Suppressor macrophage treated with lipopolysaccharide for 1 hour (primary cell): ENCODE measurements at regions not wholly inside any gene's neighbourhood (a gene's known extent, or its start where the extent isn't known, plus 50 kb on each side); places are given as distances from the start of the nearest gene placed in this dataset.

Experiments used
- DNase-seq, 3 donors: peaks; one replicate each; pipeline ENCODE4 v3.0.0-alpha.2; 2020 to 2022

DNA sequence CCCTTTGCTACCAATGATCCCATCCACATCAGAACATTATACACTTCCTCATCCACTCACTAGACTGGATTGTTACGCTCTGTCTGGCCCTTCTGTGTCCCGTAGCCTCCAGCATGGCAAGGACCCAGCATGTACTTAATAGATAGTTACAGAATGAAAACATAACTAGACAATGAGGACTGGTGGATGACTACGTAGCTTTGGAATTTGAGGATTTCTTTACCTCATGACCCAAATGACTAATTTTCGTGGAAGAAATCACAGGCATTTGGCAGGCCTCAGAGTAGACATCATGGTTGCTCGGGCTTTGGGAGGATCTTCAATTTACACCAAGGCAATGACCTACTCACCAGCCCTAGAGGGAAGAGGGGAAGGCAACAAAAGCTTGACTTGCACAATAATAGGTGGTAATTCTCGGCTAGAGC lies 299.8 kb downstream of the TLE1 start:
- no peak for DNase-seq

GRCh38 chr9:81388831-81389230 lies 300.5 kb downstream of the TLE1 start:
- no peak for DNase-seq

GRCh38 chr9:81387360-81388106 lies 301.8 kb downstream of the TLE1 start:
- no peak for DNase-seq

DNA sequence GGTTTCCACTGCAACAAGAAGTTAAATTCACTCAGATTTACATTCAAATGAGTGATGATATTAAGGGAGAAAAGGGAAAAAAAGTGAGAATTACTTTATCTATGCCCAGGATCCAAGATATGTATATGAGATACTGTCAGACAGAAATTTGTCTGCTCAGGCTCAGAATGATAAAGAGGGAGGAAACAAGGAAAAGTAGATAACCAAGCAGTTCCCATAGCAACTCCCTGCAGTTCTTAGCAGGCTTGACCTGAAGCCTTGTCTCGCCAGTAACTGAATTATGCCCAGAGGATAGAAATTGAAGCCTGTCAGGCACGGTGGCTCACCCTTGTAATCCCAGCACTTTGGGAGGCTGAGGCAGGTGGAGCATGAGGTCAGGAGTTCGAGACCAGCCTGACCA lies 304.4 kb downstream of the TLE1 start:
- DNase-seq, result no peak

DNA sequence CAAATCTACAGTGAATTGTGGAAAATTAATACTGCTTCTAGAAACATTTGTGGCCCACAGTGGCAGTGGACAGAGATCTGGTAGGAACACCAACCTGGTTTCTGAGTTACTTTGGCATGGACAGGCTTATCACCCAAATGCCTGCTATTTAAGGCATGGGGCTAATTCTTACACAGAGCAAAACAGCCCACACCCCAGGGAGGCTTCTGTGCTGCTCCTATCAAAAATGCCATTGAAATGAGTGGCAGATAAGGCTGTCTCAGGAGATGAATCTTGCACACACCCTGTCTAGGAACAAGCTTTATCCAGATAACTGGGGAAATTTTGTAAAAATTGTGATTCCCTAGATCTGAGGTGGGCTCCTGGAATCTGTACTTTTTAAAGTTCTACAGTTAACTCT lies 307.1 kb downstream of the TLE1 start:
- DNase-seq, result no peak

GRCh38 chr9:81381694-81382093 lies 307.7 kb downstream of the TLE1 start:
- no peak for DNase-seq

DNA sequence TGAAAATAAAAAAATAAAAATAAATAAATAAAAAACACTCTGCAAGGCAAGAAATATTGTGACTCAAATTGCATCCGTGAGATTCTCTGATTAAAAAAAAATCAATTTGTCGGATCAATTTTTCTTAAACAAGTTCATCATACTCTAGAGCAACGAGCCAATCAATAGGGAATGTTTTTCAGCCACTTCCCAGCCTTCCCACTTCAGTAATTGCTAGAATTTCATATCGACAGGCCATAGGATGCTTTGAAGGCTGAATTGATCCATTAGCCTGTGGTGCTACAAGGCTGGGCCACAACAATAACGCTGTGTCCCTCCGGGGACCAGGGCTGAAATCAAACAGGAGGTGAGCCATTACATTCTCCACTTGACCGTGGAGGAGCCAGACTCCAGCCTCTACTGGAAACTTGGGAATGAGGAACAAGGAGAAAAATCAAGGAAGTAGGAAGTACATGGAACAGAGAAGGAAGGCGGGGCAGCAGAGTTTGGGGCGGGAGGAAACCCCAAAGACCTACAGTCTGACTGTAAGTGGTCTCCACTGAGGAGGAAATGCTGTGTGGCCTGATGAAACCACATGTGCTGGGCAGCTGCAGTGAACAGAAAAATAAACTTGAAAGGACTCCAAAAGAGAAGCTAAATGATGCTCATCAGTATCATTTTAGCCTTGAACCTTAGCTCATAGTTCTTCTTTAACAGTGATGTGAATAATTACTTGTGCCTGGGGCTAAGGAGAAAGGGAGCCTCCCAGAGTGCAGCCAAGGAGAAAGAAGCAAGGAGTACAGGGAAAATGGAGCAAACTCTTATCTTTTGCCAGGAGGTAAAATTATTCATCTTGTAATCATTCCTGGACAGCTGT lies 308.6 kb downstream of the TLE1 start:
- DNase-seq, result no peak

DNA sequence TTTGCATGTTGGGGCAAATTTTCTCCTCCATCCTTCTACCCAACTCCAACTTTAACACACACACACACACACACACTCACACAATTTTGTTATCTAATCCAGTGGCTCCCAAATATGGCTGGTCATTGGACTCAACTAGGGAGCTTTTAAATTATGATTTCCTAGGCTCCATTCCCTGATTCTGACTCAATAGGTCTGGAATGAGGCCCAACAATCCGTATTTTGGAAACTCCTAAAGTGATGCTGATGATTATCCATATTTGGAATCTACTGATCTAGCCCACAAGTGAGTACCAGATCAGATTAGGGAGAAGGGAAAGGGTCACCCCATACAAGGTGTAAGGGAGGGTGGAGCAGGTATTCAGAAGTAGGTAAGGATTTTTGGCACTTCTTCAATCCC lies 309.7 kb downstream of the TLE1 start:
- no peak for DNase-seq

GRCh38 chr9:81377921-81378320 lies 311.4 kb downstream of the TLE1 start:
- DNase-seq, result no peak

DNA sequence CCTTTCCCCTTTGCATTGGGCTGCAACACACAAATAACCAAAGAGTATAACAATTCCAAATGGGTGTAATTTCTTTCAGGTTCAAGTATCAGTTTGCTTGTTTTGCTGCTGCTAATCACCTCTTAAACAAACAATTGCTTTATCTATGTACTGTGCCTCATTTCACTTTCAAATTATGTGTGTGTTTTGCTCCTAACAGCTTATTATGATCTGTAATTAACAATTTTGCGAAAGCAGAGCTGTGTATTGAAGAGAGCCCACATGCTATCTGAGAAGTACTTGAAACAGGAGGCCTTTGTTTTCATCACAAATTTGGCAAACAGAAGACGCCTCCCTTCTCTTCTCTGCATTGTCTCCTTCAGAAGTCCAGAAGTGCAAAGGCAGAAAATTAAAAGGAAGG lies 312.0 kb downstream of the TLE1 start:
- DNase-seq, result no peak

GRCh38 chr9:81375187-81376100 lies 313.9 kb downstream of the TLE1 start:
- DNase-seq, result peak; percentile 54 to 71 (median 62)

- peak; percentile 34 to 55 (median 43) for DNase-seq
These were observed 314.7 kb downstream of the TLE1 start for GRCh38 chr9:81374459-81375186.

- no peak for DNase-seq
These were observed 316.1 kb downstream of the TLE1 start for GRCh38 chr9:81373294-81373693.

DNA sequence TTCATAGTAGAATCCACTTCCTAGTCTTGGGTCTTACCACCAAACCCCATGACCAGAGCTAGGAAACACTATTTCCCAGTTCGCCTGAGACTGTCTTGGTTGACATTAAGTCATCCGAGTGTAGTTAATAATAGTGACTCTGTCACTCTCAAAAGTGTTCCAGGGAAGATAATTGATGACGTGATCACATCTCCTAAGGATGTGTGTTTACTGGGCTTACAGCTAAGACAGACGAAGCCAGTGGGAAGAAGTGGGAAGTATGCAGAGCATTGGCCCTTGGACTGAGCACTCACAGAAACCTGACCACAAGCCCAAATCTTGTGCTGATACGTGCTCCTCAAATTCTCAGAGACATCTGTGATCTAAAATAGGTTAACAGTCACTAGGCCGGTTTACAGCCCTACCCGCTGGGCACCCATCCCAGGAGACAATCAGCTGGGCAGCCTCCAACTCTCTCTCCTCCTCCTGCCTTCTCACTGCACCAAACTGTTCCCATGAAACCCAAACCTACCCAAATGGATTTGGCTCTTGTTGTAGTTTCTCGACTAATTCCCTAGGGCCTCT lies 316.6 kb downstream of the TLE1 start:
- DNase-seq, result no peak

GRCh38 chr9:81371824-81372223 lies 317.5 kb downstream of the TLE1 start:
- DNase-seq, result no peak

DNA sequence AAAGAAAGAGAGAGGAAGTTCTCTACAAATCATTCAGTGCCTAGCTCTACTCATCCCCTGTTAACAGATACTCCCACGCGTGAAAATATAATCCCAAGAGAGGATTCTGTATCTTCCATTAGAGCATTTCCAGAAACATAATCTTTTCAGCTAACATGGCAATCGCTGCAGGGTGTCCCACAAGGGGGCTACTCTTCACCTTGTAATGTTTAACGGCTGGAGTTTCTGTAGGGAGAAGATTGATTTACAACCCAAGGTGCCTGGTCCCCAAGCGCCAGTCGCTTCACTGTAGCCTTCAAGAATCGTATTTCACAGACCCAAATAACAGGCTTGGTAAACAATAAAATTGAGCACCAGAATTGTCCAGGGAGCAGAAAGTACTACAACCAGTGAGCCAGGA lies 318.7 kb downstream of the TLE1 start:
- peak in 1 of 3 donors; percentile 1 for DNase-seq

- DNase-seq, result no peak
These were observed 319.3 kb downstream of the TLE1 start for GRCh38 chr9:81370096-81370495.

- DNase-seq, result no peak
These were observed 320.2 kb downstream of the TLE1 start for GRCh38 chr9:81369121-81369520.

GRCh38 chr9:81363916-81364480 lies 325.3 kb downstream of the TLE1 start:
- DNase-seq, result no peak

DNA sequence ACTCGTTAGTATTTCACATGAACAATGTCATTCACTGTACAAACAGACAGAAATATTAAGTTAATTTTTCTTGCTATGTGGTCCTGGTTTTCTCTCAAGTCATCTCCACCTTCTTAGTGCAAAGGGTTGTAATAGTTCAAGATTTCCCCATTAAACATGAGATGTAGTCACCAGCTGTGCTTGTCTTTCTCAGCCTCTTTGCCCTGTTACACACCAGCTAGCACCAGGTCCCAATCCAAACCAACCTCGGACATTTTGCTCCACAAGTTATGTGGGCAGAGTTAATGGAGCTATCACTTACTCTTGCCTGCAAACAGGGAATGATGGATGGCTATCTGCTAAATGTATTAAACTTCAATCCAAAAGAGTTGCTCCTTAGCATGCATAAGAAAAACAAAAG lies 328.1 kb downstream of the TLE1 start:
- no peak for DNase-seq

- no peak for DNase-seq
These were observed 338.2 kb downstream of the TLE1 start for GRCh38 chr9:81351166-81351565.

DNA sequence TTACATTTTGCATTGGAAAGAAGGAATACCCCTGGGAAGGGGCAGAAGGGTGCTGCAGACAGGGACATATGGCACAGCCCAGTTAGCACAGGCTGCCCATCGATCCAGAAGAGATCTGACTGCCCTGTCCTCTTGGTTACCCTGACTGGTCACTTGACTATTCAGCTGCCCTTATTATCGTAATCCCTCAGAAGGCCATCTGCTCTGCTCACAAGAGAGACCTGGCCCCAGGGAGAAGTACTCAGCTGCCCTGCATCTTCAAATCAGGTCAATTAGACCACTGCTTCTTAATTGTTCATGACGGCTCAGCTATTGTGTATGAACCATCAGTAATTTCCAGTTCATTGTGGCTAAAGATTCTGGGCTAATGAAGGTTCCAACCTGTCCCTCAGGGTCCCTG lies 345.0 kb downstream of the TLE1 start:
- DNase-seq, result no peak
